ENCODE measurements at regions not wholly inside any gene's neighbourhood (a gene's known extent, or its start where the extent isn't known, plus 50 kb on each side); places are given as distances from the start of the nearest gene placed in this dataset.

- TF ChIP-seq JUND (IDR thresholded peaks at IDR 0.05) (no peak), ATF3 (IDR thresholded peaks at IDR 0.05) (no peak), ZBTB33 (IDR thresholded peaks at IDR 0.05) (no peak)
These were observed 244.1 kb downstream of the CNTN3 start (continued) for GRCh38 chr3:74370342-74370741.

GRCh38 chr3:74366331-74366730, 248.1 kb downstream of the CNTN3 start:
- Histone ChIP-seq H3K27me3 (ENCODE audit: control insufficient read depth in 4 of 4, insufficient read depth in 4 of 4, low read length in 3 of 4) (no peaks in the 10 kb centered on the region), H3K4me1 (ENCODE audit: control insufficient read depth in 4 of 4, insufficient read depth in 4 of 4, low read length in 3 of 4) (no peaks in the 10 kb centered on the region), H3K27ac (ENCODE audit: low read depth in 1 of 2, low read length in 2 of 2) (no peak overlapping the region), H3K9ac (ENCODE audit: low read depth in 1 of 2, low read length in 2 of 2) (no peak overlapping the region), H3K9me3 (ENCODE audit: control insufficient read depth in 4 of 4, low read length in 3 of 4) (no peaks in the 10 kb centered on the region), H3K36me3 (ENCODE audit: control insufficient read depth in 4 of 4, insufficient read depth in 3 of 4, low read depth in 1 of 4, low read length in 3 of 4) (peaks cover 0 to 3% (median 0%) of the 10 kb centered on the region in 4 donors), H3K4me3 (ENCODE audit: low read depth in 1 of 3, low read length in 3 of 3) (no peak overlapping the region)
- 95% methylated on average over 1 of the region's 1 CpG for WGBS
- TF ChIP-seq GABPA (IDR thresholded peaks at IDR 0.05 in 1 of 2, conservative IDR thresholded peaks at IDR 0.05 in 1 of 2), result no peak
- TF ChIP-seq FOXA2 (IDR thresholded peaks at IDR 0.05), result no peak
- no peak for TF ChIP-seq MAX (IDR thresholded peaks at IDR 0.05)
- TF ChIP-seq REST (IDR thresholded peaks at IDR 0.05), result no peak
- TF ChIP-seq TAF1 (conservative IDR thresholded peaks at IDR 0.05), result no peak
- TF ChIP-seq ZBTB33 (IDR thresholded peaks at IDR 0.05), result no peak
- no peak for TF ChIP-seq YY1 (IDR thresholded peaks at IDR 0.05)
- TF ChIP-seq NR2F2 (IDR thresholded peaks at IDR 0.05), result no peak
- TF ChIP-seq CTCF (IDR thresholded peaks at IDR 0.05; ENCODE audit: low read depth, low read length, missing input control), result no peak
- TF ChIP-seq SP1 (IDR thresholded peaks at IDR 0.05), result no peak
- TF ChIP-seq HNF4G (IDR thresholded peaks at IDR 0.05), result no peak
- TF ChIP-seq RAD21 (IDR thresholded peaks at IDR 0.05), result no peak
- no peak for TF ChIP-seq HNF4A (conservative IDR thresholded peaks at IDR 0.05)
- TF ChIP-seq JUND (IDR thresholded peaks at IDR 0.05), result no peak
- no peak for TF ChIP-seq FOXA1 (IDR thresholded peaks at IDR 0.05)
- no peak for TF ChIP-seq ATF3 (IDR thresholded peaks at IDR 0.05)
- TF ChIP-seq EGR1 (IDR thresholded peaks at IDR 0.05; ENCODE audit: low read depth in 2 of 2), result no peak
- TF ChIP-seq RXRA (IDR thresholded peaks at IDR 0.05), result no peak
- DNase-seq (ENCODE audit: low spot score), result no peak
